NCI-H1105 (cell line): ENCODE measurements at regions not wholly inside any gene's neighbourhood (a gene's known extent, or its start where the extent isn't known, plus 50 kb on each side); places are given as distances from the start of the nearest gene placed in this dataset.
"Not testable (repeated sequence)": the region's sequence is repeated elsewhere in the genome, so short reads cannot be mapped to it uniquely, and the experiment has no call there.

Source experiments
- DNase-seq: peaks from one replicate; lab custom pipeline; 2025; lab: John Stamatoyannopoulos, UW

- DNase-seq, result no peak
Measured at GRCh38 chr14:53668897-53669296, 287.7 kb downstream of the BMP4 start.

- DNase-seq, result no peak
Measured at GRCh38 chr14:53663709-53664108, 292.9 kb downstream of the BMP4 start.

GRCh38 chr14:53655080-53655785, 301.4 kb downstream of the BMP4 start:
- DNase-seq, result no peak

GRCh38 chr14:53652068-53652467, 304.6 kb downstream of the BMP4 start:
- no peak for DNase-seq

GRCh38 chr14:53651096-53651740, 305.4 kb downstream of the BMP4 start:
- no peak for DNase-seq

GRCh38 chr14:53646925-53647324, 309.7 kb downstream of the BMP4 start:
- no peak for DNase-seq

GRCh38 chr14:53640695-53641094, 315.9 kb downstream of the BMP4 start:
- no peak for DNase-seq

- no peak for DNase-seq
Measured at GRCh38 chr14:53638966-53639365, 317.7 kb downstream of the BMP4 start.

- DNase-seq, result no peak
Measured at GRCh38 chr14:53634793-53635192, 321.8 kb downstream of the BMP4 start.

GRCh38 chr14:53630336-53630735, 326.3 kb downstream of the BMP4 start:
- peak; percentile 99 for DNase-seq

GRCh38 chr14:53628732-53629430, 327.7 kb downstream of the BMP4 start:
- DNase-seq, result no peak

- DNase-seq, result no peak
Measured at GRCh38 chr14:53628261-53628660, 328.4 kb downstream of the BMP4 start.

- no peak for DNase-seq
Measured at GRCh38 chr14:53626761-53627160, 329.9 kb downstream of the BMP4 start.

- peak; percentile 27 for DNase-seq
Measured at GRCh38 chr14:53622447-53622846, 334.2 kb downstream of the BMP4 start.

- DNase-seq, result no peak
Measured at GRCh38 chr14:53621921-53622320, 334.7 kb downstream of the BMP4 start.

GRCh38 chr14:53621433-53621832, 335.2 kb downstream of the BMP4 start:
- DNase-seq, result no peak

- no peak for DNase-seq
Measured at GRCh38 chr14:53620890-53621289, 335.7 kb downstream of the BMP4 start.

- no peak for DNase-seq
Measured at GRCh38 chr14:53620317-53620716, 336.3 kb downstream of the BMP4 start.

- no peak for DNase-seq
Measured at GRCh38 chr14:53619691-53620231, 336.9 kb downstream of the BMP4 start.

GRCh38 chr14:53616536-53616935, 340.1 kb downstream of the BMP4 start:
- not testable (repeated sequence) for DNase-seq

GRCh38 chr14:53615252-53615651, 341.4 kb downstream of the BMP4 start:
- no peak for DNase-seq

GRCh38 chr14:53613404-53614253, 343.0 kb downstream of the BMP4 start:
- peak; percentile 64 for DNase-seq
